HT-29 (cell line): ENCODE measurements at regions not wholly inside any gene's neighbourhood (a gene's known extent, or its start where the extent isn't known, plus 50 kb on each side); places are given as distances from the start of the nearest gene placed in this dataset.
"Not testable (repeated sequence)": the region's sequence is repeated elsewhere in the genome, so short reads cannot be mapped to it uniquely, and the experiment has no call there.

Source experiments
- DNase-seq: peaks from one replicate; pipeline ENCODE4 v3.0.0-alpha.2; 2015; ENCODE audit warnings: low spot score

- no peak for DNase-seq
These were observed 50.9 kb upstream of the PDE1A start for GRCh38 chr2:182477774-182478173.

- DNase-seq: no peak
These were observed 54.8 kb upstream of the PDE1A start for GRCh38 chr2:182481676-182482075.

DNA sequence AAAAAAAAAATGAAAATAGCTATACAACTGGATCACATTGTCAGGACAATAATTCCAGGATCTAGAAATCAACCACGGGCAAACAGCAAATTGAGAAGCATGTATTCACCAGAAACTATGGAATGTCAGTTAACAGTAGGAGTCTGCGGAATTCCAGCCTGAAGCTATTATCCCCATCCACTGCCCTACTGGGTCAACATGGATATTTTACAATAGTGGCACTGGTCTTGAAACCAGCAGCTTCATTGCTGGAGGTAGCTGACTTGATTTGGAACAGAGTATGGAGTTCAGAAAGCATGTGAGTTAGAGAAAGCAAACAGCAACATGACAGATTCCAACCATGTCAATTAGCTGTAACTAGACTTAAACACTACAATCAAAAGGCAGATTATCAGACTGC, 55.7 kb upstream of the PDE1A start:
- DNase-seq: no peak

GRCh38 chr2:182496596-182496995, 69.8 kb upstream of the PDE1A start:
- DNase-seq: no peak

DNA sequence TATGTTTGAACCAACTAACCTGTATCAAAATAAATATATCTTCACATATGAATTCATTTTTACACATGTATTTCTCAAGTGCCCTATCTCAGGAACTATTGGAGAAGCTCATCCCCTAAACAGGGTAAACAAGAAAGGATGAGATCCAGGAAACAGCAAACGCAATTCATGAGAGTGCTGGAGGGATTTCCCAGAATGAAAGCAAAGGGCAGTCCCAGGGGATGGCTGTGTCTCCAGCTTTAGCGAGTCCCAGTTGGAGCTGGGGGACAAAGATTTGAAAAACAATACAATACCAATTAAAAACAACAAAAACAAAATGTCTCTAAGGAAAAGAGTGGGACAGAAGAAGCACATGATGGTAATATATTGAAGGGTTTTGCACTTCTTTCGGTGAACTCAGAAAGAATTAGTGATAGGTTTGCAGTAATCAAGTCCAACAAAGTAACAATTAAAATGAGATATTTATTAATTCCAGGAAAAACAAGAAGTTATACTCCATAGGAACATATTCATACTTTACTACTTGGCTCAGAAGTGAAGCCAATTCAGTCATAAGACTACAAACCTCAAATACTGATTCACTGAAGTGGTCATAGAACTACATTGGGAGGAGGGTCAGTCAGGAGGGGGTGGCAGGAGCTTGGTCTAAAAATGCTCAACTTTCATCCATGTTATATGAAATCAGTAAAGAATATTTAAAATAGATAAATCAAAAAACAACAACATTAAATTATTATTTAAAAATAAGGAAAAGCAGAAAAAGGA, 73.1 kb upstream of the PDE1A start:
- no peak for DNase-seq

- no peak for DNase-seq
These were observed 77.0 kb upstream of the PDE1A start for GRCh38 chr2:182503886-182504285.

- no peak for DNase-seq
These were observed 78.1 kb upstream of the PDE1A start for GRCh38 chr2:182504903-182505302.

GRCh38 chr2:182506606-182507005, 79.8 kb upstream of the PDE1A start:
- DNase-seq: no peak

- not testable (repeated sequence) for DNase-seq
These were observed 81.7 kb upstream of the PDE1A start for GRCh38 chr2:182508583-182508982.

- no peak for DNase-seq
These were observed 82.4 kb upstream of the PDE1A start for GRCh38 chr2:182509216-182509615.

DNA sequence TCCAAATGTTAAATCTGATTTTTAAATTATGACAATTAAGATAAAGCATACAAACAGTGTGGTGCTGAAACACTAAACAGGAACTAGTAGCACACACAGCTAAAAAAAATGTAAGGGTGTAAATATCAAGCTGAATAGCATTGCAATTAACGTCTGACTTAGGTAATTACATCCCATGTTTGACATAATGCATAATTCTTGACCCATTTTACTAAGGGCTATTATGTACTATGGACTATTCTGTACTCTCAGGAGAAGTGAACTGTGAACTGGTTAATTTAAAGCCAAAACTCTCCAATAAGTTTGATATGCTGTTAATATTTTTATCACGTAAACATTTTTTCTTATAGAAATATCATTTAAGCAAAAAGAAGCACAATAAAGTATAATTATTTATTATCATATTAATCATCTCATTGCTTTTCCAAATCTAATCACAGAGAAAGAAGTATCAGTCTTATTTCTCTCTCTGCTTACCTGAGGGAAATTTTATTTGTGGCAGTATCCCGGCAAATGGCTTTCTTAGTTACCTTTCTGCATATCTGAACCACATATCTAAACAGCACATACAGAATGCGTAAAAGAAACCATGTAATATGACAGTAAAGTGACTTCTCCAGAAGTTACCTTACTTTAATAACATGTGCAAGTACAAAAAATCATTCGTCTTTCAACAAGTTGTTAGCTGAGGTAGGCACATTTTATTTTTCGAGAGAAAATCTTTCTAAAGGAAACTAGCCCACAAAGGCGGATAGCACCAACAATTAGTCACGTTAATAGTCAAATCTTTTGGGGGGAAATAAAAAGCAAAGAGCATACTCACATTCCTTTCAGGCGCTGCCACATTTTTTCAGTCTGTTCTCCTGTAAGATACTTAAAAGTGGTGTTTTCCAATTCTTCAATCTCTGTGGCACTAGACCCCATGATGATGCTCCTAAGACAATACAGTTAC, 94.9 kb upstream of the PDE1A start:
- DNase-seq: no peak

DNA sequence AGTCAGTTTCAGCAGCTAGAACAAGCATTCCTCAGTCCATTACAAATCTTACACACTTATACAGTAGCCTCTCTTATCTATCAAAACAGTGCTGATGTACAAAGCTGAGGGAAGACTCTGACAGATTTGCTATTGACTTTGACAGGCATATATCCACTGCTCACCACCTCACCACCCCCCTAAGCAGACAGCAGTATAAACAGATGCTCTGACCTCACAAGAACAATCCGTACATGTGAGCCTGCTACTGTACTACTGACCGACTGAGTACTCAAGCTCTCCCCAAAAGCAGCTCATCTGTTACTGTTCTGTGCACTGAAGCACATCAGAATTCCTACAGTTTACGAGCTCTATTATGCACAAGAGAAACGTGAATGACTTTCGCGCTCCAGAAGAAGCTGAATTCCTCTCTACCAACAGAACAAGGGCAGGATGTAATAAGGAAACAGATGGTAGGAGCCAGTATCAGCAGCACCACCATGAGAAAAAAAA, 95.6 kb upstream of the PDE1A start:
- DNase-seq: no peak

DNA sequence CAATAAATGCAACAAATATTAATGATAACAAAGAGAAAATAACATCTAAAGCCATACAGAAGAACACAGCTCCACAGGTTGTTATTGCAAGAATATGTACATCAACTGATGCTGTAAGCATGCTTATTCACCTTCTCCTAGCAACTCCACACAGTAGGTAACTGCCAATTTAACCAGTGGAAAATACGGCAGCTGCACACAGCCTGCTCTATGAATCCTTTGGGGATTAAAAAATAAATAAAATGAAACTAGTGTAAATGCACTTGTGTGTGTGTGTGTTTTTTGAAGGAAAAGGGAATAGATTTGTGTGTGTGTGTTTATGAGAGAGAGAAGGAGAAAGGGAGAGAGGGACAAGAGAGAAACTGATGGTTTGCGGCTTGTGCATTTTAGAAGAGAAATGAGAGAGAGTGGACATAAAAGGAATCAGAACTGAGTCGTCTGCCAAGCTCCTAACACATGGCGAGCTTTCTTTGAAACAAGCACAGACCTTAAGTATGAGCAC, 96.2 kb upstream of the PDE1A start:
- DNase-seq: no peak

GRCh38 chr2:182530636-182531035, 103.8 kb upstream of the PDE1A start:
- DNase-seq: no peak

- DNase-seq: no peak
These were observed 113.4 kb upstream of the PDE1A start for GRCh38 chr2:182540252-182540651.

DNA sequence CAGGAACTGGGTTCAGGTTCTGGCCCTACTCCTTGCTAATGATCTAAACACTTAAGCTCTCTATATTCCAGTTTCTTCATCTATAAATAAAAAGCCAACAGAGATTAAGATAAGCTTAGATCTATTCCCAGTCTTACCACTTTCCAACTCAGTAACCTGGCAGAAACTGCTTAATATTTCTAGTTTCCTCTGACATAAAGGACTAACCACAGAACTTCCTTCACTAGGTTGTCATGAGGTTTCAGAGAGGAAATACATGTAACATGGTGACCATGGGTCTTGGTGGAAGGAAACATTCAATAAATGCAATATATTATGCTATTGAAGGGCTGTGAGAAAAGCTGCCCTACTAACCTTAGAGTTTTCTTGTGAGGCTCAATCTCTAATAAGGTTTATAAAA, 114.4 kb upstream of the PDE1A start:
- no peak for DNase-seq

GRCh38 chr2:182542501-182543258, 115.8 kb upstream of the PDE1A start:
- no peak for DNase-seq

- no peak for DNase-seq
These were observed 117.1 kb upstream of the PDE1A start for GRCh38 chr2:182543741-182544525.

GRCh38 chr2:182545420-182546167, 118.8 kb upstream of the PDE1A start:
- no peak for DNase-seq
